ENCODE measurements at regions not wholly inside any gene's neighbourhood (a gene's known extent, or its start where the extent isn't known, plus 50 kb on each side); places are given as distances from the start of the nearest gene placed in this dataset.
"Not testable (repeated sequence)": the region's sequence is repeated elsewhere in the genome, so short reads cannot be mapped to it uniquely, and the experiment has no call there.

DNA sequence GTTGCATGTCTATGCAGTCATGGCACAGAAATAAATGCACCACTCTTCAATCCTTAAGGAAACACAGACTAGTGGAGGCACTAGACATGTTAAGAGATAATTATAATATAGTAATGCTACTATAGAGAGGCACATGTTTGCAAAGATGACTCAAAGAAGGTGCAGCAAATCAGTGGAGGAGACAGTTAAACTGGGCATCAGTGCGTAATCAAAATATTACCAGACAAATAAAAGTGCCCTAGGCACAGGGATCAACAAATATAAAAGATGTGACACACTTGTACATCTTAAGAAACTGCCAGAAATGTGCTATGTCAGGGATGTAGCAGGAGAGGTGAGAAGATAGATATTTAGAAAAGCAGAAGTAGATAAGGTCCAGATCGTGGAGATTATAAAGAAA lies 642.1 kb downstream of the SLCO4C1 start:
- Histone ChIP-seq H3K4me3 (no peak overlapping the region), H3K4me1 (ENCODE audit: insufficient read depth) (no peaks in the 10 kb centered on the region), H3K9me3 (ENCODE audit: low read depth) (no peaks in the 10 kb centered on the region), H3K36me3 (ENCODE audit: low read depth) (no peaks in the 10 kb centered on the region), H3K4me2 (ENCODE audit: unreplicated experiment) (no peak overlapping the region), H3K27ac (no peak overlapping the region), H3K79me2 (ENCODE audit: insufficient read depth) (no peaks in the 10 kb centered on the region), H3K27me3 (replicated peaks; ENCODE audit: insufficient read depth) (no peaks in the 10 kb centered on the region), H3K9me2 (ENCODE audit: insufficient read depth) (no peaks in the 10 kb centered on the region), H3F3A (ENCODE audit: insufficient read depth) (no peaks in the 10 kb centered on the region), H3K9ac (no peak overlapping the region), H2AFZ (no peak overlapping the region), H4K20me1 (ENCODE audit: insufficient read depth) (no peaks in the 10 kb centered on the region)
- no peak for DNase-seq
- 62 to 63% methylated on average over 2 of the region's 2 CpGs for WGBS, 2 experiments (ENCODE audit: low coverage in 1 of 2, low lambda C conversion rate in 2 of 2, missing lambda C conversion rate in 2 of 2)
- in situ Hi-C loops (cut with MboI): no loop called here
- no peak for TF ChIP-seq EZH2 (IDR thresholded peaks at IDR 0.05; ENCODE audit: insufficient read depth, poor library complexity, severe bottlenecking)
- no peak for TF ChIP-seq EZH2phosphoT487 (IDR thresholded peaks at IDR 0.05; ENCODE audit: insufficient read depth, low read depth)

- no peaks in the 10 kb centered on the region for H3K9me2 ChIP-seq (ENCODE audit: insufficient read depth)
- no peaks in the 10 kb centered on the region for H3F3A ChIP-seq (ENCODE audit: insufficient read depth)
- H3K9me3 ChIP-seq (ENCODE audit: low read depth): no peaks in the 10 kb centered on the region
- no peak overlapping the region for H3K9ac ChIP-seq
- H3K4me2 ChIP-seq (ENCODE audit: unreplicated experiment): no peak overlapping the region
- H3K4me3 ChIP-seq: no peak overlapping the region
- WGBS, 2 experiments (ENCODE audit: low coverage in 1 of 2, low lambda C conversion rate in 2 of 2, missing lambda C conversion rate in 2 of 2): 10 to 11% methylated on average over 2 of the region's 2 CpGs
- H3K4me1 ChIP-seq (ENCODE audit: insufficient read depth): no peaks in the 10 kb centered on the region
- H3K79me2 ChIP-seq (ENCODE audit: insufficient read depth): no peaks in the 10 kb centered on the region
- 0 out of 2 replicates have a peak, but pooled peaks cover 3% of the 10 kb centered on the region for H3K27me3 ChIP-seq (replicated peaks; ENCODE audit: insufficient read depth)
- no peak for DNase-seq
- in situ Hi-C loops (cut with MboI): no loop called here
- no peaks in the 10 kb centered on the region for H4K20me1 ChIP-seq (ENCODE audit: insufficient read depth)
- no peak overlapping the region for H2AFZ ChIP-seq
- no peaks in the 10 kb centered on the region for H3K36me3 ChIP-seq (ENCODE audit: low read depth)
- TF ChIP-seq EZH2phosphoT487 (IDR thresholded peaks at IDR 0.05; ENCODE audit: insufficient read depth, low read depth) (no peak), EZH2 (IDR thresholded peaks at IDR 0.05; ENCODE audit: insufficient read depth, poor library complexity, severe bottlenecking) (no peak)
- no peak overlapping the region for H3K27ac ChIP-seq
These were observed 648.2 kb downstream of the SLCO4C1 start for GRCh38 chr5:101647861-101648260.

- H3F3A ChIP-seq (ENCODE audit: insufficient read depth): no peaks in the 10 kb centered on the region
These were observed 652.3 kb downstream of the SLCO4C1 start for GRCh38 chr5:101643794-101644193.

DNA sequence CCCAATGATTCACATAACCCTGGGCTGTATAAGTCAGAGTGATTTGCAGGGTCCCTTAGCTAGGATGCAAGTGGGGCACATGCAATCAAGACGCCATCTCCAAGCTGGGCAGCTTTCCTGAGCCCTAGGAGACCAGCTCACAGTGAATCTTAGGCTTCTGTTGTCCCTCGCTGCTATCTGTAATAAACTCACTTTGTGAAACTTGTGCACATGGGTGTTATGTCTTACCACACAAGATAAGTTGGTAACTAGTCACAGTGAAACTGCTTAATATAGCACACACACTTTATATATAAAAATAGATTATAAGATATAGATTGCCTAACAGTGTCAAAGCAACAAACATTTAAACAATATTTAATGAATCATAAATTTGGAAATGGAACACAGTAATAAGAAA lies 658.5 kb downstream of the SLCO4C1 start:
- H3K9me2 ChIP-seq (ENCODE audit: insufficient read depth): no peaks in the 10 kb centered on the region

More at GRCh38 chr5:101643794-101644193, 652.3 kb downstream of the SLCO4C1 start:
- no peak for TF ChIP-seq EZH2 (IDR thresholded peaks at IDR 0.05; ENCODE audit: insufficient read depth, poor library complexity, severe bottlenecking)
- Histone ChIP-seq H3K36me3 (ENCODE audit: low read depth) (no peaks in the 10 kb centered on the region), H3K4me2 (ENCODE audit: unreplicated experiment) (no peak overlapping the region), H2AFZ (no peak overlapping the region), H3K27ac (no peak overlapping the region), H3K79me2 (ENCODE audit: insufficient read depth) (no peaks in the 10 kb centered on the region), H3K9me3 (ENCODE audit: low read depth) (no peaks in the 10 kb centered on the region), H3K4me3 (no peak overlapping the region), H3K9me2 (ENCODE audit: insufficient read depth) (no peaks in the 10 kb centered on the region), H3K27me3 (replicated peaks; ENCODE audit: insufficient read depth) (0 out of 2 replicates have a peak, but pooled peaks cover 3% of the 10 kb centered on the region), H4K20me1 (ENCODE audit: insufficient read depth) (no peaks in the 10 kb centered on the region), H3K4me1 (ENCODE audit: insufficient read depth) (no peaks in the 10 kb centered on the region), H3K9ac (no peak overlapping the region)
- in situ Hi-C loops (cut with MboI): no loop called here
- WGBS, 2 experiments (ENCODE audit: low coverage in 1 of 2, low lambda C conversion rate in 2 of 2, missing lambda C conversion rate in 2 of 2): 93 to 94% methylated on average over 2 of the region's 2 CpGs
- DNase-seq: no peak

GRCh38 chr5:101627770-101628169 lies 668.3 kb downstream of the SLCO4C1 start:
- H3K4me1 ChIP-seq (ENCODE audit: insufficient read depth); in situ Hi-C loops (cut with MboI); H3K9me2 ChIP-seq (ENCODE audit: insufficient read depth); H4K20me1 ChIP-seq (ENCODE audit: insufficient read depth); H3F3A ChIP-seq (ENCODE audit: insufficient read depth); H3K4me2 ChIP-seq (ENCODE audit: unreplicated experiment); H3K27me3 ChIP-seq (replicated peaks; ENCODE audit: insufficient read depth); H3K79me2 ChIP-seq (ENCODE audit: insufficient read depth); H3K4me3 ChIP-seq; H2AFZ ChIP-seq; H3K9me3 ChIP-seq (ENCODE audit: low read depth); H3K9ac ChIP-seq; DNase-seq; H3K27ac ChIP-seq; H3K36me3 ChIP-seq (ENCODE audit: low read depth): not testable (repeated sequence)
- 9 to 16% methylated on average over 2 of the region's 2 CpGs for WGBS, 2 experiments (ENCODE audit: low coverage in 1 of 2, low lambda C conversion rate in 2 of 2, missing lambda C conversion rate in 2 of 2)

More for the DNA sequence above, 658.5 kb downstream of the SLCO4C1 start:
- 71 to 76% methylated on average over 2 of the region's 2 CpGs for WGBS, 2 experiments (ENCODE audit: low coverage in 1 of 2, low lambda C conversion rate in 2 of 2, missing lambda C conversion rate in 2 of 2)
- H3F3A ChIP-seq (ENCODE audit: insufficient read depth): no peaks in the 10 kb centered on the region
- H4K20me1 ChIP-seq (ENCODE audit: insufficient read depth): no peaks in the 10 kb centered on the region
- no peak overlapping the region for H2AFZ ChIP-seq
- in situ Hi-C loops (cut with MboI): no loop called here
- H3K27ac ChIP-seq: no peak overlapping the region
- TF ChIP-seq EZH2 (IDR thresholded peaks at IDR 0.05; ENCODE audit: insufficient read depth, poor library complexity, severe bottlenecking) (no peak), EZH2phosphoT487 (IDR thresholded peaks at IDR 0.05; ENCODE audit: insufficient read depth, low read depth) (no peak)
- H3K36me3 ChIP-seq (ENCODE audit: low read depth): no peaks in the 10 kb centered on the region
- H3K9me3 ChIP-seq (ENCODE audit: low read depth): no peaks in the 10 kb centered on the region
- no peak overlapping the region for H3K4me2 ChIP-seq (ENCODE audit: unreplicated experiment)
- H3K27me3 ChIP-seq (replicated peaks; ENCODE audit: insufficient read depth): no peaks in the 10 kb centered on the region
- H3K4me3 ChIP-seq: no peak overlapping the region
- no peak overlapping the region for H3K9ac ChIP-seq
- H3K79me2 ChIP-seq (ENCODE audit: insufficient read depth): no peaks in the 10 kb centered on the region
- DNase-seq: no peak
- H3K4me1 ChIP-seq (ENCODE audit: insufficient read depth): no peaks in the 10 kb centered on the region

Measured in GM23248 (cell line).